ENCODE measurements at regions not wholly inside any gene's neighbourhood (a gene's known extent, or its start where the extent isn't known, plus 50 kb on each side); places are given as distances from the start of the nearest gene placed in this dataset.

GRCh38 chr7:35991511-35992232, 161.4 kb upstream of the EEPD1 start:
- Histone ChIP-seq H3K9me3 (no peaks in the 10 kb centered on the region), H3K4me3 (no peak overlapping the region), H3K27ac (no peak overlapping the region; a peak in 1 of 6 replicates), H3K4me2 (no peak overlapping the region), H3K4me1 (peaks cover 21% of the 10 kb centered on the region)
- no peak for ATAC-seq
- FAIRE-seq, result no peak
- CTCF ChIA-PET, result interaction anchor here (1.1 kb wide), 1 partner anchor 300 kb away, joined by 3 read pairs; no protein-coding TSS in a partner anchor
- no peak for DNase-seq (ENCODE audit: low read depth in 1 of 2, low spot score in 1 of 2)
- 71% methylated on average over 6 of the region's 6 CpGs for WGBS (ENCODE audit: missing lambda C conversion rate)
- TF ChIP-seq GATA3 (IDR thresholded peaks at IDR 0.05; ENCODE audit: borderline replicate concordance), result no peak
- TF ChIP-seq KDM5A (IDR thresholded peaks at IDR 0.05), result no peak
- no peak for TF ChIP-seq HEYL (CRISPR knock-in tag; IDR thresholded peaks at IDR 0.05)
- no peak for TF ChIP-seq HOXB5 (CRISPR knock-in tag; IDR thresholded peaks at IDR 0.05)
- no peak for TF ChIP-seq BCL3 (IDR thresholded peaks at IDR 0.05)
- TF ChIP-seq ZFP36 (IDR thresholded peaks at IDR 0.05; ENCODE audit: borderline replicate concordance, partially characterized antibody), result no peak
- POLR2A ChIA-PET, result no interaction called here

- FAIRE-seq (no peak), DNase-seq (ENCODE audit: low read depth in 1 of 2, low spot score in 1 of 2) (no peak), ATAC-seq (peak in 1 of 2 experiments; percentile 18; a peak in 1 of 6 replicates)
- Histone ChIP-seq H3K4me2 (peak overlapping the region; percentile 37; the same call in 2 of the 3 replicates), H3K4me3 (no peak overlapping the region), H3K9me3 (no peaks in the 10 kb centered on the region), H3K4me1 (peaks cover 21% of the 10 kb centered on the region), H3K27ac (peak overlapping the region in 1 of 2 experiments; percentile 6; a peak in 1 of 6 replicates)
- ChIA-PET CTCF (interaction anchor here (1.1 kb wide), 1 partner anchor 300 kb away, joined by 3 read pairs; no protein-coding TSS in a partner anchor), POLR2A (no interaction called here)
- 45% methylated on average over 1 of the region's 1 CpG for WGBS (ENCODE audit: missing lambda C conversion rate)
- no peak for TF ChIP-seq FOSL2 (IDR thresholded peaks at IDR 0.05)
- no peak for TF ChIP-seq FOSL2 (CRISPR knock-in tag; IDR thresholded peaks at IDR 0.05)
- no peak for TF ChIP-seq BHLHE40 (IDR thresholded peaks at IDR 0.05; ENCODE audit: low read depth, low read length)
- TF ChIP-seq HOXB5 (CRISPR knock-in tag; IDR thresholded peaks at IDR 0.05), result no peak
- TF ChIP-seq HOXA7 (CRISPR knock-in tag; IDR thresholded peaks at IDR 0.05), result no peak
- TF ChIP-seq BCL3 (IDR thresholded peaks at IDR 0.05), result no peak
- no peak for TF ChIP-seq POLR2A (IDR thresholded peaks at IDR 0.05; ENCODE audit: low read length)
- no peak for TF ChIP-seq CBX2 (IDR thresholded peaks at IDR 0.05; ENCODE audit: borderline replicate concordance, low read depth)
- no peak for TF ChIP-seq ELK1 (IDR thresholded peaks at IDR 0.05; ENCODE audit: low read depth, low read length)
- TF ChIP-seq GATA3 (IDR thresholded peaks at IDR 0.05; ENCODE audit: borderline replicate concordance), result no peak
- no peak for TF ChIP-seq HMGXB4 (CRISPR knock-in tag; IDR thresholded peaks at IDR 0.05; ENCODE audit: borderline replicate concordance)
- no peak for TF ChIP-seq TFCP2L1 (CRISPR knock-in tag; IDR thresholded peaks at IDR 0.05)
- TF ChIP-seq EHMT2 (IDR thresholded peaks at IDR 0.05; ENCODE audit: low read depth), result no peak
- no peak for TF ChIP-seq RARB (CRISPR knock-in tag; IDR thresholded peaks at IDR 0.05)
These were observed 160.6 kb upstream of the EEPD1 start for GRCh38 chr7:35992436-35992835.
